Neuronal stem cell (in vitro differentiated cells): ENCODE measurements at regions not wholly inside any gene's neighbourhood (a gene's known extent, or its start where the extent isn't known, plus 50 kb on each side); places are given as distances from the start of the nearest gene placed in this dataset.
A peak's percentile ranks its signal among the peaks of the same experiment; 100 is the strongest.

Source experiments
- DNase-seq: peaks from one replicate; pipeline ENCODE4 v3.0.0-alpha.2; 2013; ENCODE audit warnings: low spot score
- H2AFZ ChIP-seq: one replicate; pipeline ENCODE4 v1.6.1; 2013; ENCODE audit warnings: mild to moderate bottlenecking, low read length, inconsistent platforms
- H2AK5ac ChIP-seq: 2 replicates; pipeline ENCODE4 v1.6.1; 2013; ENCODE audit warnings: low read depth, mild to moderate bottlenecking, inconsistent platforms, low read length, moderate library complexity, mixed read lengths
- H2BK120ac ChIP-seq: 2 replicates; pipeline ENCODE4 v1.6.1; 2013; ENCODE audit warnings: low read depth, mild to moderate bottlenecking, inconsistent platforms, low read length, moderate library complexity, mixed read lengths
- H2BK12ac ChIP-seq: one replicate; pipeline ENCODE4 v1.6.1; 2013; ENCODE audit warnings: low read length, inconsistent platforms
- H2BK15ac ChIP-seq: 2 replicates; pipeline ENCODE4 v1.6.1; 2013; ENCODE audit warnings: mild to moderate bottlenecking, low read length, inconsistent platforms, mixed read lengths
- H2BK5ac ChIP-seq: one replicate; pipeline ENCODE4 v1.6.1; 2013; ENCODE audit warnings: inconsistent platforms, mild to moderate bottlenecking, low read length, moderate library complexity
- H3K14ac ChIP-seq: one replicate; pipeline ENCODE4 v1.6.1; 2013; ENCODE audit warnings: low read length, inconsistent platforms
- H3K18ac ChIP-seq: 2 replicates; pipeline ENCODE4 v1.6.1; 2013; ENCODE audit warnings: low read length, inconsistent platforms
- H3K23ac ChIP-seq: 2 replicates; pipeline ENCODE4 v1.6.1; 2013; ENCODE audit warnings: low read depth, mild to moderate bottlenecking, mixed read lengths, low read length, inconsistent platforms; ENCODE audit not compliant: poor library complexity
- H3K27ac ChIP-seq: replicated peaks from 3 replicates; pipeline ENCODE4 v1.5.1; 2013; ENCODE audit warnings: low read length, inconsistent platforms
- H3K27me3 ChIP-seq, 3 experiments: 2 replicates each; pipeline ENCODE4 v1.6.1; 2013; ENCODE audit warnings: low read length in 3 of 3, mild to moderate bottlenecking in 2 of 3, inconsistent platforms in 1 of 3, low read depth in 1 of 3, mixed read lengths in 1 of 3, moderate library complexity in 1 of 3; ENCODE audit not compliant: control insufficient read depth in 3 of 3, insufficient read depth in 3 of 3
- H3K36me3 ChIP-seq, 2 donors: replicated peaks in 1 of 2; 2 replicates each; pipeline ENCODE4 v1.6.1; 2013; ENCODE audit warnings: low read length in 2 of 2; ENCODE audit not compliant: control insufficient read depth in 2 of 2, insufficient read depth in 2 of 2
- H3K4ac ChIP-seq: 2 replicates; pipeline ENCODE4 v1.6.1; 2013; ENCODE audit warnings: inconsistent platforms, mild to moderate bottlenecking, low read length, moderate library complexity
- H3K4me1 ChIP-seq, 2 donors: 1 replicate in 1 of 2; 2 replicates in 1 of 2; pipeline ENCODE4 v1.6.1; 2013; ENCODE audit warnings: low read length in 2 of 2, low read depth in 1 of 2; ENCODE audit not compliant: control insufficient read depth in 2 of 2, insufficient read depth in 1 of 2
- H3K4me2 ChIP-seq: one replicate; pipeline ENCODE4 v1.6.1; 2013; ENCODE audit warnings: mild to moderate bottlenecking, low read length, inconsistent platforms; ENCODE audit not compliant: insufficient read depth, poor library complexity, severe bottlenecking
- H3K4me3 ChIP-seq, 2 donors: 2 replicates each; pipeline ENCODE4 v1.5.1; 2013; ENCODE audit warnings: low read length in 2 of 2, mild to moderate bottlenecking in 2 of 2, inconsistent platforms in 1 of 2, moderate library complexity in 1 of 2
- H3K79me1 ChIP-seq: one replicate; pipeline ENCODE4 v1.6.1; 2013; ENCODE audit warnings: low read depth, mild to moderate bottlenecking, inconsistent platforms, low read length, moderate library complexity
- H3K9ac ChIP-seq: one replicate; pipeline ENCODE4 v1.6.1; 2013; ENCODE audit warnings: mild to moderate bottlenecking, low read depth, low read length, inconsistent platforms; ENCODE audit not compliant: poor library complexity
- H3K9me3 ChIP-seq, 2 donors: replicated peaks in 1 of 2; 2 replicates each; pipeline versions ENCODE3 to v1.6.1; 2013; ENCODE audit warnings: low read length in 2 of 2, mild to moderate bottlenecking in 2 of 2, inconsistent platforms in 1 of 2, low read depth in 1 of 2, mixed read lengths in 1 of 2, moderate library complexity in 1 of 2; ENCODE audit not compliant: control insufficient read depth in 2 of 2, insufficient read depth in 1 of 2
- H4K8ac ChIP-seq: one replicate; pipeline ENCODE4 v1.6.1; 2013; ENCODE audit warnings: low read depth, mild to moderate bottlenecking, inconsistent platforms, low read length, moderate library complexity
- H4K91ac ChIP-seq: one replicate; pipeline ENCODE4 v1.6.1; 2013; ENCODE audit warnings: low read length, low read depth, mild to moderate bottlenecking, inconsistent platforms; ENCODE audit not compliant: poor library complexity
- WGBS, 2 donors: extraction: QIAGEN DNeasy Blood & Tissue Kit; methylation state at CpG; one replicate each; pipeline ENCODE4 v1.1.7; 2013; ENCODE audit warnings: missing lambda C conversion rate in 2 of 2, mixed read lengths in 1 of 2; ENCODE audit not compliant: insufficient read length in 2 of 2, insufficient replicate concordance in 1 of 2; ENCODE audit errors: extremely low coverage in 2 of 2; 5-methylcytosine and 5-hydroxymethylcytosine counted together

GRCh38 chr12:105698075-105698474 is 367.6 kb downstream of the C12orf75 start:
- WGBS, 2 donors, result no CpG with 5 or more reads among the region's 3 CpGs
- DNase-seq, result no peak
- H2BK12ac ChIP-seq, result no peak overlapping the region
- no peak overlapping the region for H3K18ac ChIP-seq
- peak overlapping the region; percentile 17 for H2BK120ac ChIP-seq
- H3K14ac ChIP-seq, result peak overlapping the region; percentile 31
- H3K79me1 ChIP-seq, result no peaks in the 10 kb centered on the region
- no peak overlapping the region for H2BK5ac ChIP-seq
- no peak overlapping the region for H2AK5ac ChIP-seq
- H3K9me3 ChIP-seq, result peaks cover 0 to 18% of the 10 kb centered on the region in 2 donors
- H3K4me1 ChIP-seq, result no peaks in the 10 kb centered on the region
- no peak overlapping the region for H3K9ac ChIP-seq
- no peak overlapping the region for H3K23ac ChIP-seq
- H3K4ac ChIP-seq, result no peak overlapping the region
- no peak overlapping the region for H4K91ac ChIP-seq
- no peak overlapping the region for H3K4me3 ChIP-seq
- peak overlapping the region; percentile 48 for H2AFZ ChIP-seq
- no peaks in the 10 kb centered on the region for H3K36me3 ChIP-seq
- peak overlapping the region; percentile 71 for H2BK15ac ChIP-seq
- no peak overlapping the region for H4K8ac ChIP-seq
- no peaks in the 10 kb centered on the region for H3K27me3 ChIP-seq
- H3K4me2 ChIP-seq, result no peak overlapping the region
- no peak overlapping the region for H3K27ac ChIP-seq

DNA sequence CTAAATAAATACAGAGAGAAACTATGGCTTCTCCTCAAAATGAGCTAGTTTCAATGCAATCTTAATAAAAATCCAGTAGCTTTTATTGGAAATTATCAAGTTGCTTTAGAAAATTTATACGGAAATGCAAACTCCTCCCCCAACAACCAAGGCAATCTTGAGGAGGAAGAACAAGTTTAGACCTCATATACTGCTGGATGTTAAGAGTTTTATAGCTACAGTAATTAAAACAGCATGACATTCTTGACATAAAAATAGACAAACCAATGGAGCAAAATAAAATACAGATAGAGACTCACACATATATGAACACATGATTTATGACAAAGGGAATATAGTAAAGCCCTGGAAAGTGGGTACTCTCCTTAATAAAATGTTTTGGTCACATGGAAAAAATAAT is 368.7 kb downstream of the C12orf75 start:
- no CpG with 5 or more reads among the region's 1 CpG for WGBS, 2 donors
- no peaks in the 10 kb centered on the region for H3K4me1 ChIP-seq
- no peaks in the 10 kb centered on the region for H3K27me3 ChIP-seq

DNA sequence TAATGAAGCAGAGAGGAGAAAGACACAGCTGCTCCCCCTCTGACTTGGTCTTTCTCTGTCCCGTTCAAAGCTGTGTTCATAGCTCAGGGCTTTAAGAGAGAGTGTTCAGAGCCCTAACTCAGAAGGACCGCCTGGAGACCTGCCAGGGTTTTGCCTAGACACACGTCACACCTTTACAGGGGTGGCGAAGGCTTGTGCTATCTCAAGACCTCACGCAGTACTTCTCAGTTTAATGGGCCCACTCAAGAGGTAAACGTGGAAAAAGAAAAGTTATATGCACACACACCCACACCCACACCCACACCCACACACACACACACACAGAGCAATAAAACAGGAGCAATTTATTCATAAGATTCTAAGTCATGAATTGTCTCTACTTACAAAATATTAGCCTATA is 374.3 kb downstream of the C12orf75 start:
- Histone ChIP-seq H2BK15ac (no peak overlapping the region), H3K14ac (no peak overlapping the region), H2AFZ (no peak overlapping the region), H2AK5ac (no peak overlapping the region), H3K4ac (no peak overlapping the region), H2BK120ac (no peak overlapping the region), H2BK5ac (no peak overlapping the region), H3K79me1 (no peaks in the 10 kb centered on the region), H3K4me3 (no peak overlapping the region), H3K9me3 (peaks cover 0 to 8% of the 10 kb centered on the region in 2 donors), H3K23ac (no peak overlapping the region), H3K18ac (no peak overlapping the region), H4K91ac (no peak overlapping the region), H3K9ac (no peak overlapping the region), H3K27me3 (no peaks in the 10 kb centered on the region), H3K36me3 (no peaks in the 10 kb centered on the region), H3K4me2 (no peak overlapping the region), H2BK12ac (no peak overlapping the region), H3K4me1 (peaks cover 16 to 17% of the 10 kb centered on the region in 2 donors), H4K8ac (no peak overlapping the region), H3K27ac (no peak overlapping the region)
- no CpG with 5 or more reads among the region's 6 CpGs for WGBS, 2 donors
- no peak for DNase-seq

More for the DNA sequence above, 368.7 kb downstream of the C12orf75 start:
- Histone ChIP-seq H3K9ac (no peak overlapping the region), H4K8ac (no peak overlapping the region), H3K9me3 (peaks cover 0 to 16% of the 10 kb centered on the region in 2 donors), H2BK12ac (no peak overlapping the region), H2AFZ (no peak overlapping the region), H4K91ac (no peak overlapping the region), H2BK15ac (no peak overlapping the region), H3K36me3 (no peaks in the 10 kb centered on the region), H3K4ac (no peak overlapping the region), H3K18ac (no peak overlapping the region), H2BK5ac (no peak overlapping the region), H3K79me1 (no peaks in the 10 kb centered on the region), H3K4me2 (no peak overlapping the region), H3K4me3 (no peak overlapping the region), H3K23ac (no peak overlapping the region), H2BK120ac (no peak overlapping the region), H2AK5ac (no peak overlapping the region), H3K14ac (no peak overlapping the region), H3K27ac (no peak overlapping the region)
- DNase-seq, result no peak

DNA sequence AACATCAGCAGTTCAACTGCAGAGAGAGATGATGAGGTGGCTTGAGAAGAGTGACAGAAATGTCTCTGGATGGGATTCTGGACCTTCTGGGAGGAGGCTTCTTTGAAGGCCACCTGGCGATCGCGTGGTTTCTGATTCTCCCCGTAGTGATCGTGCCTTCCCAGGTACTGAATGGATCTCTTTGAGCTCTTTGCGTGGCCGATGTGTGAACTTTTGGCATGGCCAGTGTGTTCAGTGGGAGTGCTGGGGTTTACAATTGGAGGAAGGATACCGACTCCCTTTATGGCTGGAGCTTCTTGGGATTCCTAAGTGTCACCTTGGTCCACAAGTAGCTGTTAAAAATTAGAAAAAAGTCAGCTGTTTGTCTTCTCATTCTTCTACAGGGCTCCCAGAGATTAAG is 374.7 kb downstream of the C12orf75 start:
- H3K14ac ChIP-seq, result no peak overlapping the region
- no peak overlapping the region for H4K91ac ChIP-seq
- peak overlapping the region; percentile 33 for H2BK12ac ChIP-seq
- no peak overlapping the region for H3K4me2 ChIP-seq
- no peak overlapping the region for H3K27ac ChIP-seq
- no peak overlapping the region for H2BK15ac ChIP-seq
- no peaks in the 10 kb centered on the region for H3K27me3 ChIP-seq
- no peak overlapping the region for H2AFZ ChIP-seq
- no peak overlapping the region for H3K23ac ChIP-seq
- no peak overlapping the region for H2AK5ac ChIP-seq
- no peak overlapping the region for H3K9ac ChIP-seq
- H3K4me1 ChIP-seq, result peaks cover 16 to 17% of the 10 kb centered on the region in 2 donors
- no peak overlapping the region for H2BK120ac ChIP-seq
- no CpG with 5 or more reads among the region's 8 CpGs for WGBS, 2 donors
- H3K4me3 ChIP-seq, result no peak overlapping the region
- H4K8ac ChIP-seq, result no peak overlapping the region
- H3K36me3 ChIP-seq, result no peaks in the 10 kb centered on the region
- H2BK5ac ChIP-seq, result no peak overlapping the region
- no peak for DNase-seq
- H3K79me1 ChIP-seq, result no peaks in the 10 kb centered on the region
- peaks cover 0 to 8% of the 10 kb centered on the region in 2 donors for H3K9me3 ChIP-seq
- peak overlapping the region; percentile 85 for H3K18ac ChIP-seq
- no peak overlapping the region for H3K4ac ChIP-seq
